ENCODE measurements at regions not wholly inside any gene's neighbourhood (a gene's known extent, or its start where the extent isn't known, plus 50 kb on each side); places are given as distances from the start of the nearest gene placed in this dataset.

DNA sequence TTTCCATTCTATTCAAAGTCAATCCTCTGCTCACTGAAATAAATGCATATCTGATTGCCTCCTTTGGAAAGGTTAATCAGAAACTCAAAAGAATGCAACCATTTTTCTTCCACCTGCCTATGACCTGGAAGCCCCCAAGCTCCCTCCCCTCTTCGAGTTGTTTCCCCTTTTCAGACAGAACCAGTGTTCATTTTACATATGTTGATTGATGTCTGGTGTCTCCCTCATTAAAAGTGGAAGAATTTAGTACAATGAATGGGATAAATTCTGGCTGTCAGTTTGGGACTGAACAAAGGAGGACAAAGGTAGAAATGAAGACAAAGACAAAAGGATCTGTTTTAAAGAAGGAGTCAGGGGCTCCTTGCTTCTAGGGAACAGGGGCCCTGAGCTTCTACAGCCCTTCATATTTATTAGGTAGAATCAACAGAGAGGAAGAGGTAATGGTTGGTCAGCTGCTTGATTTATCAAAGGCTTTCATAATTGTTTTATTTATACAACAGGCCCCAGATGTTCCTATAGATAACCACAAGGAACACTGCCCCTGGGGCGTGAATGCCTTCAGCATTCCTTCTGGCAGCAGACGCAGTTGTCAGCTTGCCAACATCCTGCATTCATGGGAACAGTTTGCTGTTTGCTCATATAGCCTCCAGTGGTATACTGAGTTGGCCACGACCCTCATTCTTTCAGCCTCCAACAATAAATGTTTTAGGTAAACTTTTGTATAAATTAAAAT is 949.8 kb upstream of the LRATD1 start:
- Histone ChIP-seq H3K79me2 (ENCODE audit: control insufficient read depth, insufficient read depth, low read length) (no peaks in the 10 kb centered on the region), H3K4me2 (ENCODE audit: control insufficient read depth, insufficient read depth) (no peak overlapping the region), H3K9ac (ENCODE audit: control insufficient read depth, insufficient read depth, low read length) (no peak overlapping the region), H3K27ac (ENCODE audit: control insufficient read depth, insufficient read depth) (no peak overlapping the region), H3K4me1 (ENCODE audit: control insufficient read depth, insufficient read depth, low read length) (no peaks in the 10 kb centered on the region), H2AFZ (ENCODE audit: control insufficient read depth, low read depth, low read length) (no peak overlapping the region; the same call in 1 of the 2 replicates), H3K36me3 (ENCODE audit: control insufficient read depth in 2 of 2, insufficient read depth in 2 of 2, low read length in 1 of 2) (no peaks in the 10 kb centered on the region), H3K27me3 (replicated peaks in 1 of 2; ENCODE audit: control insufficient read depth in 2 of 2, insufficient read depth in 2 of 2, low read length in 1 of 2) (no peaks in the 10 kb centered on the region), H3K4me3 (no peak overlapping the region), H4K20me1 (ENCODE audit: control insufficient read depth, insufficient read depth) (no peaks in the 10 kb centered on the region), H3K9me3 (replicated peaks; ENCODE audit: control insufficient read depth, insufficient read depth, low read length) (peaks cover 11% of the 10 kb centered on the region; the same call in 2 of the 3 replicates)
- no TSS peak for BruUV-seq (replicated peaks)
- DNase-seq (ENCODE audit: low read depth, low spot score): no peak
- WGBS (ENCODE audit: insufficient coverage, insufficient replicate concordance, low lambda C conversion rate, missing lambda C conversion rate): 22% methylated on average over 4 of the region's 4 CpGs
- ChIA-PET SMC1A (ENCODE audit: uncharacterized antibody, unreplicated experiment) (no interaction called here), POLR2A (no interaction called here), RAD21 (ENCODE audit: unreplicated experiment) (no interaction called here), CTCF (no interaction called here)
- ATAC-seq: no peak
- in situ Hi-C loops (cut with MboI) (no loop called here), intact Hi-C loops (cut with micrococcal nuclease; ENCODE audit: unreplicated experiment) (no loop called here)
- TF ChIP-seq BRCA1 (IDR thresholded peaks at IDR 0.05; ENCODE audit: low read depth, low read length) (no peak), ZBTB11 (CRISPR knock-in tag; IDR thresholded peaks at IDR 0.05) (no peak), NFXL1 (IDR thresholded peaks at IDR 0.05; ENCODE audit: borderline replicate concordance) (no peak), IRF4 (IDR thresholded peaks at IDR 0.05; ENCODE audit: low read depth, low read length) (no peak), SREBF1 (IDR thresholded peaks at IDR 0.05; ENCODE audit: low read length) (no peak), HSF1 (IDR thresholded peaks at IDR 0.05; ENCODE audit: low read depth, low read length) (no peak), NBN (IDR thresholded peaks at IDR 0.05) (no peak), EZH2 (IDR thresholded peaks at IDR 0.05; ENCODE audit: borderline replicate concordance, control insufficient read depth, low read depth, low read length) (no peak), MEF2B (IDR thresholded peaks at IDR 0.05; ENCODE audit: partially characterized antibody, poor library complexity, severe bottlenecking) (no peak), NFYB (IDR thresholded peaks at IDR 0.05; ENCODE audit: insufficient read depth, low read depth, low read length) (no peak), MEF2A (IDR thresholded peaks at IDR 0.05; ENCODE audit: insufficient read depth, low read depth, low read length) (no peak), MTA3 (IDR thresholded peaks at IDR 0.05; ENCODE audit: borderline replicate concordance, low read length) (no peak), SUPT20H (IDR thresholded peaks at IDR 0.05; ENCODE audit: borderline replicate concordance, control insufficient read depth, low read depth, low read length) (no peak), CREB1 (IDR thresholded peaks at IDR 0.05; ENCODE audit: low read depth) (no peak), KAT2A (conservative IDR thresholded peaks at IDR 0.05; ENCODE audit: control insufficient read depth, low read depth, low read length) (no peak)
- TF ChIP-seq, protein P1, sequence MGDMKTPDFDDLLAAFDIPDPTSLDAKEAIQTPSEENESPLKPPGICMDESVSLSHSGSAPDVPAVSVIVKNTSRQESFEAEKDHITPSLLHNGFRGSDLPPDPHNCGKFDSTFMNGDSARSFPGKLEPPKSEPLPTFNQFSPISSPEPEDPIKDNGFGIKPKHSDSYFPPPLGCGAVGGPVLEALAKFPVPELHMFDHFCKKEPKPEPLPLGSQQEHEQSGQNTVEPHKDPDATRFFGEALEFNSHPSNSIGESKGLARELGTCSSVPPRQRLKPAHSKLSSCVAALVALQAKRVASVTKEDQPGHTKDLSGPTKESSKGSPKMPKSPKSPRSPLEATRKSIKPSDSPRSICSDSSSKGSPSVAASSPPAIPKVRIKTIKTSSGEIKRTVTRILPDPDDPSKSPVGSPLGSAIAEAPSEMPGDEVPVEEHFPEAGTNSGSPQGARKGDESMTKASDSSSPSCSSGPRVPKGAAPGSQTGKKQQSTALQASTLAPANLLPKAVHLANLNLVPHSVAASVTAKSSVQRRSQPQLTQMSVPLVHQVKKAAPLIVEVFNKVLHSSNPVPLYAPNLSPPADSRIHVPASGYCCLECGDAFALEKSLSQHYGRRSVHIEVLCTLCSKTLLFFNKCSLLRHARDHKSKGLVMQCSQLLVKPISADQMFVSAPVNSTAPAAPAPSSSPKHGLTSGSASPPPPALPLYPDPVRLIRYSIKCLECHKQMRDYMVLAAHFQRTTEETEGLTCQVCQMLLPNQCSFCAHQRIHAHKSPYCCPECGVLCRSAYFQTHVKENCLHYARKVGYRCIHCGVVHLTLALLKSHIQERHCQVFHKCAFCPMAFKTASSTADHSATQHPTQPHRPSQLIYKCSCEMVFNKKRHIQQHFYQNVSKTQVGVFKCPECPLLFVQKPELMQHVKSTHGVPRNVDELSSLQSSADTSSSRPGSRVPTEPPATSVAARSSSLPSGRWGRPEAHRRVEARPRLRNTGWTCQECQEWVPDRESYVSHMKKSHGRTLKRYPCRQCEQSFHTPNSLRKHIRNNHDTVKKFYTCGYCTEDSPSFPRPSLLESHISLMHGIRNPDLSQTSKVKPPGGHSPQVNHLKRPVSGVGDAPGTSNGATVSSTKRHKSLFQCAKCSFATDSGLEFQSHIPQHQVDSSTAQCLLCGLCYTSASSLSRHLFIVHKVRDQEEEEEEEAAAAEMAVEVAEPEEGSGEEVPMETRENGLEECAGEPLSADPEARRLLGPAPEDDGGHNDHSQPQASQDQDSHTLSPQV (IDR thresholded peaks at IDR 0.05): no peak
- FAIRE-seq: no peak
